ENCODE measurements at regions not wholly inside any gene's neighbourhood (a gene's known extent, or its start where the extent isn't known, plus 50 kb on each side); places are given as distances from the start of the nearest gene placed in this dataset.
"Not testable (repeated sequence)": the region's sequence is repeated elsewhere in the genome, so short reads cannot be mapped to it uniquely, and the experiment has no call there.

- no peak for DNase-seq
Measured at GRCh38 chr7:115789901-115790300, 240.7 kb downstream of the TFEC start.

GRCh38 chr7:115789473-115789872, 241.1 kb downstream of the TFEC start:
- DNase-seq = not testable (repeated sequence)

GRCh38 chr7:115782696-115783490, 247.7 kb downstream of the TFEC start:
- no peak for DNase-seq

GRCh38 chr7:115779561-115779960, 251.0 kb downstream of the TFEC start:
- no peak for DNase-seq

- DNase-seq = no peak
Measured at GRCh38 chr7:115775981-115776380, 254.6 kb downstream of the TFEC start.

GRCh38 chr7:115763347-115763746, 267.2 kb downstream of the TFEC start:
- no peak for DNase-seq

GRCh38 chr7:115758025-115758424, 272.5 kb downstream of the TFEC start:
- no peak for DNase-seq

GRCh38 chr7:115754226-115754625, 276.3 kb downstream of the TFEC start:
- DNase-seq = no peak

GRCh38 chr7:115749924-115750323, 280.6 kb downstream of the TFEC start:
- no peak for DNase-seq

GRCh38 chr7:115748123-115748738, 282.3 kb downstream of the TFEC start:
- DNase-seq = peak; percentile 14

- DNase-seq = no peak
Measured at GRCh38 chr7:115747174-115747573, 283.4 kb downstream of the TFEC start.

- DNase-seq = no peak
Measured at GRCh38 chr7:115740043-115740442, 290.5 kb downstream of the TFEC start.

- DNase-seq = no peak
Measured at GRCh38 chr7:115734641-115735040, 295.9 kb downstream of the TFEC start.

GRCh38 chr7:115731796-115732471, 298.6 kb downstream of the TFEC start:
- DNase-seq = no peak

GRCh38 chr7:115728518-115728917, 302.0 kb downstream of the TFEC start:
- DNase-seq = no peak

- no peak for DNase-seq
Measured at GRCh38 chr7:115724400-115725056, 306.0 kb downstream of the TFEC start.

GRCh38 chr7:115722302-115722977, 308.1 kb downstream of the TFEC start:
- DNase-seq = peak; percentile 5

- no peak for DNase-seq
Measured at GRCh38 chr7:115721293-115722217, 309.0 kb downstream of the TFEC start.

- no peak for DNase-seq
Measured at GRCh38 chr7:115719963-115720362, 310.6 kb downstream of the TFEC start.

- DNase-seq = no peak
Measured at GRCh38 chr7:115709664-115710063, 320.9 kb downstream of the TFEC start.

GRCh38 chr7:115708013-115708341, 322.6 kb downstream of the TFEC start:
- DNase-seq = no peak
